B cell (primary cell): ENCODE measurements at regions not wholly inside any gene's neighbourhood (a gene's known extent, or its start where the extent isn't known, plus 50 kb on each side); places are given as distances from the start of the nearest gene placed in this dataset.

Experiments
- ATAC-seq: fragments of 200-7000 bp; cut with Tn5 transposase; one replicate; pipeline ENCODE4 v1.10.0; 2021; ENCODE audit warnings: low read depth, mild to moderate bottlenecking, moderate number of reproducible peaks, moderate library complexity
- CTCF ChIA-PET: fragments of 350-600 bp; sonication (Branson Sonifier 250); formaldehyde crosslinking; loops from one replicate; lab custom pipeline; 2021; ENCODE audit warnings: antibody characterized with exemption, inconsistent platforms; lab: Charles Lee
- POLR2A ChIA-PET: fragments of 350-600 bp; sonication (Branson Sonifier 250); formaldehyde crosslinking; loops from one replicate; lab custom pipeline; 2021; ENCODE audit warnings: antibody characterized with exemption; lab: Charles Lee
- DNase-seq: peaks from one replicate; pipeline ENCODE4 v3.0.0; 2013
- H2AFZ ChIP-seq: 2 replicates; pipeline ENCODE4 v1.6.1; 2012; ENCODE audit warnings: mild to moderate bottlenecking, low read depth, low read length; ENCODE audit not compliant: insufficient read depth, poor library complexity, severe bottlenecking
- H3K27ac ChIP-seq, 2 donors: 1 replicate in 1 of 2; 2 replicates in 1 of 2; pipeline ENCODE4 v1.5.1; 2012 to 2013; ENCODE audit warnings: low read length in 2 of 2, mild to moderate bottlenecking in 2 of 2, moderate library complexity in 1 of 2
- H3K27me3 ChIP-seq, 4 experiments: fragments of 200-600 bp in 1 of 4; sonication (generic) in 1 of 4; replicated peaks in 1 of 4; 1 replicate in 2 of 4; 2 replicates in 2 of 4; pipeline versions ENCODE4 v1.6.1 to v1.7.0; 2013 to 2016; ENCODE audit warnings: low read length in 3 of 4, mild to moderate bottlenecking in 2 of 4, mixed read lengths in 1 of 4, moderate library complexity in 1 of 4; ENCODE audit not compliant: insufficient read depth in 4 of 4, control insufficient read depth in 3 of 4; ENCODE audit errors: control extremely low read depth in 1 of 4
- H3K36me3 ChIP-seq, 2 experiments: replicated peaks in 1 of 2; 1 replicate in 1 of 2; 2 replicates in 1 of 2; pipeline versions ENCODE4 v1.6.1 to v1.7.1; 2013; ENCODE audit warnings: low read length in 1 of 2; ENCODE audit not compliant: insufficient read depth in 2 of 2, control insufficient read depth in 1 of 2; ENCODE audit errors: control extremely low read depth in 1 of 2, extremely low read depth in 1 of 2
- H3K4me1 ChIP-seq, 2 donors: fragments of 200-600 bp in 1 of 2; sonication (generic) in 1 of 2; 1 replicate in 1 of 2; 2 replicates in 1 of 2; pipeline versions ENCODE4 v1.5.1 to v1.6.1; 2013 to 2017; ENCODE audit warnings: low read length in 2 of 2; ENCODE audit not compliant: control insufficient read depth in 2 of 2, insufficient read depth in 2 of 2
- H3K4me2 ChIP-seq: replicated peaks from 2 replicates; pipeline ENCODE3; 2012; ENCODE audit warnings: mild to moderate bottlenecking, low read depth, low read length; ENCODE audit not compliant: poor library complexity, severe bottlenecking
- H3K4me3 ChIP-seq, 5 experiments: fragments of 200-600 bp in 1 of 5; sonication (generic) in 1 of 5; 1 replicate in 3 of 5; 2 replicates in 2 of 5; pipeline versions ENCODE4 v1.5.1 to v1.7.0; 2011 to 2016; ENCODE audit warnings: low read length in 4 of 5, mild to moderate bottlenecking in 4 of 5, low read depth in 2 of 5, control low read depth in 1 of 5, moderate library complexity in 1 of 5; ENCODE audit not compliant: insufficient read depth in 1 of 5; ENCODE audit errors: control extremely low read depth in 1 of 5, extremely low read depth in 1 of 5
- H3K79me2 ChIP-seq: fragments of 200-600 bp; sonication (generic); one replicate; pipeline ENCODE4 v1.6.0; 2016; ENCODE audit warnings: low read length; ENCODE audit not compliant: control insufficient read depth, insufficient read depth
- H3K9ac ChIP-seq: fragments of 200-600 bp; sonication (generic); 2 replicates; pipeline ENCODE4 v1.6.1; 2017; ENCODE audit warnings: mild to moderate bottlenecking, low read length, moderate library complexity
- H3K9me3 ChIP-seq, 3 donors: one replicate each; pipeline versions ENCODE4 v1.6.1 to v1.7.1; 2013; ENCODE audit warnings: low read length in 2 of 3; ENCODE audit not compliant: control insufficient read depth in 2 of 3, insufficient read depth in 1 of 3; ENCODE audit errors: control extremely low read depth in 1 of 3
- H4K20me1 ChIP-seq: 2 replicates; pipeline ENCODE4 v1.6.0; 2012; ENCODE audit warnings: mild to moderate bottlenecking, low read length; ENCODE audit not compliant: insufficient read depth, control insufficient read depth, poor library complexity, severe bottlenecking
- H3K27ac Mint-ChIP-seq: one replicate; pipeline ENCODE4 v1.8.0; 2021; ENCODE audit warnings: mixed read lengths
- H3K27me3 Mint-ChIP-seq: one replicate; pipeline ENCODE4 v1.8.0; 2021; ENCODE audit warnings: mixed read lengths
- H3K4me1 Mint-ChIP-seq: one replicate; pipeline ENCODE4 v1.8.0; 2021; ENCODE audit warnings: mixed read lengths
- H3K4me3 Mint-ChIP-seq: one replicate; pipeline ENCODE4 v1.8.0; 2021; ENCODE audit warnings: mixed read lengths
- H3K9me3 Mint-ChIP-seq: one replicate; pipeline ENCODE4 v1.8.0; 2022; ENCODE audit warnings: mixed read lengths; ENCODE audit not compliant: insufficient read depth
- CTCF ChIP-seq: fragments of 200-600 bp; IDR thresholded peaks from one replicate; pipeline ENCODE4 v1.8.0; 2022; ENCODE audit warnings: antibody characterized with exemption, mild to moderate bottlenecking
- EZH2 ChIP-seq: IDR thresholded peaks from 2 replicates; pipeline ENCODE4 v1.6.1; 2012; ENCODE audit warnings: borderline replicate concordance, low read depth, mild to moderate bottlenecking, moderate library complexity, low read length; ENCODE audit not compliant: insufficient read depth, poor library complexity, severe bottlenecking
- WGBS: methylation state at CpG from one replicate; pipeline ENCODE4 v1.1.5; 2013; ENCODE audit warnings: missing lambda C conversion rate; ENCODE audit not compliant: insufficient coverage; 5-methylcytosine and 5-hydroxymethylcytosine counted together
- intact Hi-C: fragments of 100-400 bp; cut with micrococcal nuclease; formaldehyde crosslinking; loops from one replicate; pipeline ENCODE4 v1.10.0; 2022

- no peak overlapping the region for H3K4me3 ChIP-seq
- ChIA-PET CTCF (no interaction called here), POLR2A (no interaction called here)
- no peaks in the 10 kb centered on the region for H3K9me3 ChIP-seq
- no peaks in the 10 kb centered on the region for H3K4me1 ChIP-seq
- H3K27me3 ChIP-seq, result no peaks in the 10 kb centered on the region
- H2AFZ ChIP-seq, result no peak overlapping the region
- no peak for DNase-seq
- Mint-ChIP-seq H3K27ac (no peak overlapping the region), H3K4me1 (no peaks in the 10 kb centered on the region), H3K27me3 (no peaks in the 10 kb centered on the region), H3K4me3 (no peak overlapping the region), H3K9me3 (no peaks in the 10 kb centered on the region)
- no peak overlapping the region for H3K4me2 ChIP-seq
- TF ChIP-seq EZH2 (no peak), CTCF (no peak)
- intact Hi-C loops, result no loop called here
- no peaks in the 10 kb centered on the region for H3K36me3 ChIP-seq
- H3K79me2 ChIP-seq, result no peaks in the 10 kb centered on the region
- no peaks in the 10 kb centered on the region for H4K20me1 ChIP-seq
- WGBS, result 100% methylated on average over 1 of the region's 1 CpG
- H3K27ac ChIP-seq, result no peak overlapping the region
- H3K9ac ChIP-seq, result no peak overlapping the region
- no peak for ATAC-seq
Observed at GRCh38 chr18:27632706-27633105, 447.6 kb upstream of the CHST9 start.

- Histone ChIP-seq H3K9me3 (no peaks in the 10 kb centered on the region), H3K9ac (no peak overlapping the region), H3K4me2 (no peak overlapping the region), H2AFZ (no peak overlapping the region), H3K27me3 (no peaks in the 10 kb centered on the region), H3K27ac (no peak overlapping the region), H3K4me1 (no peaks in the 10 kb centered on the region), H3K36me3 (no peaks in the 10 kb centered on the region), H3K4me3 (no peak overlapping the region), H3K79me2 (no peaks in the 10 kb centered on the region), H4K20me1 (no peaks in the 10 kb centered on the region)
- Mint-ChIP-seq H3K27ac (no peak overlapping the region), H3K27me3 (no peaks in the 10 kb centered on the region), H3K9me3 (no peaks in the 10 kb centered on the region), H3K4me3 (no peak overlapping the region), H3K4me1 (no peaks in the 10 kb centered on the region)
- ATAC-seq (no peak), DNase-seq (no peak)
- POLR2A ChIA-PET, result no interaction called here
- CTCF ChIA-PET, result interaction anchor here (1.0 kb wide), 1 partner anchor 28 kb away, joined by 3 read pairs; no protein-coding TSS in a partner anchor
- TF ChIP-seq EZH2 (no peak), CTCF (no peak)
- intact Hi-C loops, result no loop called here
- 76% methylated on average over 4 of the region's 4 CpGs for WGBS
Observed at GRCh38 chr18:27627927-27628326, 442.8 kb upstream of the CHST9 start.
